ENCODE measurements at regions not wholly inside any gene's neighbourhood (a gene's known extent, or its start where the extent isn't known, plus 50 kb on each side); places are given as distances from the start of the nearest gene placed in this dataset.

DNA sequence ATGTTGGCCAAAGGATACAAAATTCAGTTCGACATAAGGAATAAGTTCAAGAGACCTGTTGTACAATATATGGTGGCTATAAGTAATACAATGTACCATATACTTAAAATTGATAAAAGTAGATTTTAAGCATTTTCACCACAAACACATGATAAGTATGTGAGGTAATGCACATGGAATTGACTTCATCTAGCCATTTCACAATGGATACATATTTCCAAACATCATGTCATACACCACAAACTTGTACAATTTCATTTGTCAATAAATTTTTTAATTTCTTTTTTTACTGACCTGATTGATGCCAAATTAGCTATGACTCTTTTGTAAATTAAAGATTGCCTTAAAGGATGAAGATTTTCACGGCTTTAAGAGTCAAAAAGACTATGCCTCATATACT is 103.1 kb upstream of the VCX2 start:
- no peak for TF ChIP-seq EZH2 (IDR thresholded peaks at IDR 0.05; ENCODE audit: borderline replicate concordance, low read depth, low read length, severe bottlenecking)
- TF ChIP-seq, protein P1, sequence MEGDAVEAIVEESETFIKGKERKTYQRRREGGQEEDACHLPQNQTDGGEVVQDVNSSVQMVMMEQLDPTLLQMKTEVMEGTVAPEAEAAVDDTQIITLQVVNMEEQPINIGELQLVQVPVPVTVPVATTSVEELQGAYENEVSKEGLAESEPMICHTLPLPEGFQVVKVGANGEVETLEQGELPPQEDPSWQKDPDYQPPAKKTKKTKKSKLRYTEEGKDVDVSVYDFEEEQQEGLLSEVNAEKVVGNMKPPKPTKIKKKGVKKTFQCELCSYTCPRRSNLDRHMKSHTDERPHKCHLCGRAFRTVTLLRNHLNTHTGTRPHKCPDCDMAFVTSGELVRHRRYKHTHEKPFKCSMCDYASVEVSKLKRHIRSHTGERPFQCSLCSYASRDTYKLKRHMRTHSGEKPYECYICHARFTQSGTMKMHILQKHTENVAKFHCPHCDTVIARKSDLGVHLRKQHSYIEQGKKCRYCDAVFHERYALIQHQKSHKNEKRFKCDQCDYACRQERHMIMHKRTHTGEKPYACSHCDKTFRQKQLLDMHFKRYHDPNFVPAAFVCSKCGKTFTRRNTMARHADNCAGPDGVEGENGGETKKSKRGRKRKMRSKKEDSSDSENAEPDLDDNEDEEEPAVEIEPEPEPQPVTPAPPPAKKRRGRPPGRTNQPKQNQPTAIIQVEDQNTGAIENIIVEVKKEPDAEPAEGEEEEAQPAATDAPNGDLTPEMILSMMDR (IDR thresholded peaks at IDR 0.05; ENCODE audit: borderline replicate concordance, extremely low read depth, low read length, poor library complexity, severe bottlenecking): no peak
- H3K79me2 ChIP-seq (ENCODE audit: insufficient read depth, low read length): no peaks in the 10 kb centered on the region
- H3K4me2 ChIP-seq (ENCODE audit: insufficient read depth, low read length): no peak overlapping the region
- H3K9ac ChIP-seq (ENCODE audit: low read depth, low read length): no peak overlapping the region
- no peaks in the 10 kb centered on the region for H4K20me1 ChIP-seq (ENCODE audit: insufficient read depth, low read length)
- H3K4me3 ChIP-seq (ENCODE audit: low read depth in 1 of 2, low read length in 2 of 2): no peak overlapping the region
- ATAC-seq (ENCODE audit: insufficient read depth, low read depth) (no peak), DNase-seq (no peak)
- no peaks in the 10 kb centered on the region for H3K4me1 ChIP-seq (ENCODE audit: insufficient read depth, low read length)
- no peak overlapping the region for H3K27ac ChIP-seq (ENCODE audit: low read length)
- H3K27me3 ChIP-seq (ENCODE audit: insufficient read depth, low read length, poor library complexity): no peaks in the 10 kb centered on the region
- no peak overlapping the region for H2AFZ ChIP-seq (ENCODE audit: low read depth, low read length)
- no peaks in the 10 kb centered on the region for H3K36me3 ChIP-seq (ENCODE audit: insufficient read depth, low read length)
- H3K9me3 ChIP-seq (ENCODE audit: insufficient read depth, low read length, severe bottlenecking): no peaks in the 10 kb centered on the region

DNA sequence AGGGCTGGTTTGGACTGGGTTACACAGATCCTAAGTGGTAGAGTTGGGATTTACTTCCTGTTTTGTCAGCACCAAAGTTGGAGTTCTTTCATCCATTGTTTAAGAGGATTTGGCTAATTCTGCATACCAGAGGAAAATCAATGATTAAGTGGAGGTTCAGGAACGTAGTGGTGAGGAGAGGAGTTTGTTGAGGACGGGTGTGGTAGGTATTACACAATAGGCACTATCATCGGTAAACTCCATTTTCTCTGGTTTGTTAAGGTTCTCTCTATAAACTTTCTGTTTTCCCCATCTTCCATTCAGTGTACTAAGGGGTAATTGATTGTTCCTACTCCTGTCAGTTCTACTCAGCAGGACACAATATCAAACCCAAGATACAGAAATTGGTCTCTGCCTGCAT is 107.5 kb upstream of the VCX2 start:
- no peak for DNase-seq
- H3K9ac ChIP-seq (ENCODE audit: low read depth, low read length): no peak overlapping the region
- TF ChIP-seq EZH2 (IDR thresholded peaks at IDR 0.05; ENCODE audit: borderline replicate concordance, low read depth, low read length, severe bottlenecking): no peak
- no peaks in the 10 kb centered on the region for H3K27me3 ChIP-seq (ENCODE audit: insufficient read depth, low read length, poor library complexity)
- no peak overlapping the region for H3K27ac ChIP-seq (ENCODE audit: low read length)
- ATAC-seq (ENCODE audit: insufficient read depth, low read depth): no peak
- H2AFZ ChIP-seq (ENCODE audit: low read depth, low read length): no peak overlapping the region
- no peaks in the 10 kb centered on the region for H3K36me3 ChIP-seq (ENCODE audit: insufficient read depth, low read length)
- H3K79me2 ChIP-seq (ENCODE audit: insufficient read depth, low read length): no peaks in the 10 kb centered on the region
- H4K20me1 ChIP-seq (ENCODE audit: insufficient read depth, low read length): no peaks in the 10 kb centered on the region
- H3K4me3 ChIP-seq (ENCODE audit: low read depth in 1 of 2, low read length in 2 of 2): no peak overlapping the region
- H3K9me3 ChIP-seq (ENCODE audit: insufficient read depth, low read length, severe bottlenecking): no peaks in the 10 kb centered on the region
- no peak overlapping the region for H3K4me2 ChIP-seq (ENCODE audit: insufficient read depth, low read length)
- H3K4me1 ChIP-seq (ENCODE audit: insufficient read depth, low read length): no peaks in the 10 kb centered on the region

DNA sequence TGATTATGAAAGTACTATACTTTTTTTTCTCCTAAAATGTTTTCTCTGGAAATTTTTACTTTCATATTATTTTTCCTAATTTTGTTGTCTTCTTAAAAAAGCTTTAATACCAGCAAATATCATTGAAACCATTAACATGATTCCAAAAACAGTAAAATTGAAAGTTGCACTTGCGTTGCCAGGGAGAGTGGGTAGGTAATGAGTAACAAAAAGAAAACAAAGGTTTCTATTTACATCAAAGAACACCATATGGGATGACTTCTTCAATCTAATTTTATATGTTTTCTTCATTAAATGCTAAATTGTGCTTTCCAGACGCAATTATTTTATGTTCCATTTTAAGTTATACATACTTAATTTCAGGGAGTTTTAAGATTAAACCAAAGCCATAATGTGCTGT is 108.3 kb upstream of the VCX2 start:
- Histone ChIP-seq H3K9me3 (ENCODE audit: insufficient read depth, low read length, severe bottlenecking) (no peaks in the 10 kb centered on the region), H3K27me3 (ENCODE audit: insufficient read depth, low read length, poor library complexity) (no peaks in the 10 kb centered on the region), H3K27ac (ENCODE audit: low read length) (no peak overlapping the region), H3K4me3 (ENCODE audit: low read depth in 1 of 2, low read length in 2 of 2) (no peak overlapping the region), H3K9ac (ENCODE audit: low read depth, low read length) (no peak overlapping the region), H3K36me3 (ENCODE audit: insufficient read depth, low read length) (no peaks in the 10 kb centered on the region), H3K4me1 (ENCODE audit: insufficient read depth, low read length) (no peaks in the 10 kb centered on the region), H3K4me2 (ENCODE audit: insufficient read depth, low read length) (no peak overlapping the region), H2AFZ (ENCODE audit: low read depth, low read length) (no peak overlapping the region), H3K79me2 (ENCODE audit: insufficient read depth, low read length) (no peaks in the 10 kb centered on the region), H4K20me1 (ENCODE audit: insufficient read depth, low read length) (no peaks in the 10 kb centered on the region)
- ATAC-seq (ENCODE audit: insufficient read depth, low read depth) (no peak), DNase-seq (no peak)
- no peak for TF ChIP-seq EZH2 (IDR thresholded peaks at IDR 0.05; ENCODE audit: borderline replicate concordance, low read depth, low read length, severe bottlenecking)
- TF ChIP-seq, protein P1 (IDR thresholded peaks at IDR 0.05; ENCODE audit: borderline replicate concordance, extremely low read depth, low read length, poor library complexity, severe bottlenecking): no peak

DNA sequence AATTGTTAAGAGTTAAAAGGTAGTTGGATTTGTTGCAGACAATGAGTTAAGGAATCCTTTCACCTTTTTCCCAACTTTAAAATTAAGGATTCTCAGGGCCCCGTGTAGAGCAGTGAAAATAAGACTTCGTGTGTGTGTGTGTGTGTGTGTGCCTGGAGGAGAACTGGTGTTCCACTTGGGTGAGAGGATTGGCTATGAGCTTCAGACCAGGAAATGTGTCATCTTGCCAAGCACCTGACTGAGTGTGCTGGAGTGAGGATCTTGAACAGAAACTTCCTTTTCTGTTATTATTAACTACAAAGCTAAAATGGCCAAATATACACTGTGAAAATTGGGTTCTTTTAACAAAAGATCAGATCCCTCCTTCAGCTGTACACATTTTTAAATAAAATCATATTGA is 113.1 kb upstream of the VCX2 start:
- DNase-seq (no peak), ATAC-seq (ENCODE audit: insufficient read depth, low read depth) (no peak)
- Histone ChIP-seq H3K9ac (ENCODE audit: low read depth, low read length) (no peak overlapping the region), H2AFZ (ENCODE audit: low read depth, low read length) (no peak overlapping the region), H3K4me1 (ENCODE audit: insufficient read depth, low read length) (no peaks in the 10 kb centered on the region), H4K20me1 (ENCODE audit: insufficient read depth, low read length) (no peaks in the 10 kb centered on the region), H3K27ac (ENCODE audit: low read length) (no peak overlapping the region), H3K27me3 (ENCODE audit: insufficient read depth, low read length, poor library complexity) (no peaks in the 10 kb centered on the region), H3K36me3 (ENCODE audit: insufficient read depth, low read length) (no peaks in the 10 kb centered on the region), H3K4me3 (ENCODE audit: low read depth in 1 of 2, low read length in 2 of 2) (no peak overlapping the region), H3K9me3 (ENCODE audit: insufficient read depth, low read length, severe bottlenecking) (no peaks in the 10 kb centered on the region), H3K79me2 (ENCODE audit: insufficient read depth, low read length) (no peaks in the 10 kb centered on the region), H3K4me2 (ENCODE audit: insufficient read depth, low read length) (no peak overlapping the region)
- TF ChIP-seq, protein P1 (IDR thresholded peaks at IDR 0.05; ENCODE audit: borderline replicate concordance, extremely low read depth, low read length, poor library complexity, severe bottlenecking): no peak
- no peak for TF ChIP-seq EZH2 (IDR thresholded peaks at IDR 0.05; ENCODE audit: borderline replicate concordance, low read depth, low read length, severe bottlenecking)

All from DND-41 (cell line).